ENCODE measurements at regions not wholly inside any gene's neighbourhood (a gene's known extent, or its start where the extent isn't known, plus 50 kb on each side); places are given as distances from the start of the nearest gene placed in this dataset.

DNA sequence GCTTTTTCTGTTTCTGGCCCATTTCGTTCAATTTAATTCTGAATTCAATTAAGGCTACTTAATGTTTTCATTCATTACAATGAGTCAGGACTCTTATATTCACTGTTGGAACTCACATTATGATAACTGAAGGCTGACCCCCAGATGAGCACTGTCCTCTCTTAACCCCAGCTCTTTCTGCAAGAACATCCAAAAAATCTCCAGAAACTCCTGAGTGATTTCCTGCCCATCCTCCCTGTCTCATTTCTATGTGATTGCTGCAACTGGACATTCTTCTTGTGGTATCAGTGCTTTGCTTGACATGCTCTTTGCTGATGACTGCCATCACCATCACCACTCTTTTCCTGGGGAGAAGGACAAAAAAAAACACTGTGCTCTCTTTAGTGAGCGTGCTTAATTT, 240.3 kb downstream of the SPRY2 start:
- no peak overlapping the region for H3K9ac ChIP-seq
- H4K20me1 ChIP-seq (ENCODE audit: insufficient read depth): no peaks in the 10 kb centered on the region
- no peaks in the 10 kb centered on the region for H3K4me1 ChIP-seq (ENCODE audit: low read depth, poor library complexity, severe bottlenecking)
- TF ChIP-seq, protein P1, sequence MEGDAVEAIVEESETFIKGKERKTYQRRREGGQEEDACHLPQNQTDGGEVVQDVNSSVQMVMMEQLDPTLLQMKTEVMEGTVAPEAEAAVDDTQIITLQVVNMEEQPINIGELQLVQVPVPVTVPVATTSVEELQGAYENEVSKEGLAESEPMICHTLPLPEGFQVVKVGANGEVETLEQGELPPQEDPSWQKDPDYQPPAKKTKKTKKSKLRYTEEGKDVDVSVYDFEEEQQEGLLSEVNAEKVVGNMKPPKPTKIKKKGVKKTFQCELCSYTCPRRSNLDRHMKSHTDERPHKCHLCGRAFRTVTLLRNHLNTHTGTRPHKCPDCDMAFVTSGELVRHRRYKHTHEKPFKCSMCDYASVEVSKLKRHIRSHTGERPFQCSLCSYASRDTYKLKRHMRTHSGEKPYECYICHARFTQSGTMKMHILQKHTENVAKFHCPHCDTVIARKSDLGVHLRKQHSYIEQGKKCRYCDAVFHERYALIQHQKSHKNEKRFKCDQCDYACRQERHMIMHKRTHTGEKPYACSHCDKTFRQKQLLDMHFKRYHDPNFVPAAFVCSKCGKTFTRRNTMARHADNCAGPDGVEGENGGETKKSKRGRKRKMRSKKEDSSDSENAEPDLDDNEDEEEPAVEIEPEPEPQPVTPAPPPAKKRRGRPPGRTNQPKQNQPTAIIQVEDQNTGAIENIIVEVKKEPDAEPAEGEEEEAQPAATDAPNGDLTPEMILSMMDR (conservative IDR thresholded peaks at IDR 0.05; ENCODE audit: low read depth, low read length): no peak
- no peak overlapping the region for H3K27ac ChIP-seq
- H3K36me3 ChIP-seq (ENCODE audit: insufficient read depth): no peaks in the 10 kb centered on the region
- no peaks in the 10 kb centered on the region for H3K27me3 ChIP-seq (ENCODE audit: insufficient read depth, low read depth)
- H3K79me2 ChIP-seq (ENCODE audit: insufficient read depth, low read depth): no peaks in the 10 kb centered on the region
- no peak overlapping the region for H2AFZ ChIP-seq (ENCODE audit: low read depth)
- no peak overlapping the region for H3K4me2 ChIP-seq
- H3K4me3 ChIP-seq (IDR thresholded peaks at IDR 0.05; ENCODE audit: insufficient read depth, low read depth, low read length): no peak overlapping the region

DNA sequence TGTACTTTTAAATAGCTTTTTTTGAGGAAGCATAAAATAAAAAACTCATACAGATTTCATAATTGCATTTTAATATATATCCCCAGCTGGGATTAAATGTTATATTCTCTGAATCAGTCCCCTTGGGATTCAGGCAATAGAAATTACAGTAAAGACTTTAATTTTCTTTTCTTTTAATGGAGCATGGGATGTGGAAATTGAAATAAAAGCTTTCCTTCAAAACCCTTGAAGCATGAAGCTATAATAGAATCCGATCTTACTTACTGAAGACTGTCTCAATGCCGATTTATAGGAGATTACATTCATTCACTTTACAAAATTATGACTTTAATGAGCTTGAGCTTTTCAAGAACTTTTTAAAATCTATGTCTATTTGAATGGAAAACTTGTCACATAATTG, 243.4 kb downstream of the SPRY2 start:
- H3K79me2 ChIP-seq (ENCODE audit: insufficient read depth, low read depth): no peaks in the 10 kb centered on the region
- H3K27ac ChIP-seq: no peak overlapping the region
- no peak overlapping the region for H2AFZ ChIP-seq (ENCODE audit: low read depth)
- no peaks in the 10 kb centered on the region for H3K27me3 ChIP-seq (ENCODE audit: insufficient read depth, low read depth)
- H4K20me1 ChIP-seq (ENCODE audit: insufficient read depth): no peaks in the 10 kb centered on the region
- TF ChIP-seq, protein P1 (conservative IDR thresholded peaks at IDR 0.05; ENCODE audit: low read depth, low read length): no peak
- H3K9ac ChIP-seq: no peak overlapping the region
- H3K4me2 ChIP-seq: no peak overlapping the region
- H3K4me1 ChIP-seq (ENCODE audit: low read depth, poor library complexity, severe bottlenecking): no peaks in the 10 kb centered on the region
- H3K4me3 ChIP-seq (IDR thresholded peaks at IDR 0.05; ENCODE audit: insufficient read depth, low read depth, low read length): no peak overlapping the region
- H3K36me3 ChIP-seq (ENCODE audit: insufficient read depth): no peaks in the 10 kb centered on the region

DNA sequence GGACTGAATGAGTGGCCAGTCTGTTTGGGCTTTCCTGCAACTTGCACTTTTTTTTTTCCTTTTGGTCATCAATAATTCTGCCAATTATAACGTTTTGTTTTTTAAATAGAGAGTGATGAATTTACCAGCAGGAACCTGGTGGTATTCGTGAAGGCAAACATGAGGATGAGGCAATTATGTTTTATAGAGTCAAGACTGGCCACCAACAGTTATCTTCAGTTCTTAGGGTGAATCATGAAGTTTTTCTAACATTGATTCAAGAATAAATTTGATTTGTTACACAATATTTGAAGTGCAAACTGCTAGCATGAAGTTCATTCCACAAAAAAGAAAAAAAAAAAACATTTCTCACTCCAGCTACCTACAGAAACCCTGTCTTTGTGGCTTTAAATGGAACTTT, 244.5 kb downstream of the SPRY2 start:
- Histone ChIP-seq H4K20me1 (ENCODE audit: insufficient read depth) (no peaks in the 10 kb centered on the region), H3K79me2 (ENCODE audit: insufficient read depth, low read depth) (no peaks in the 10 kb centered on the region), H2AFZ (ENCODE audit: low read depth) (no peak overlapping the region), H3K27me3 (ENCODE audit: insufficient read depth, low read depth) (no peaks in the 10 kb centered on the region), H3K9ac (no peak overlapping the region), H3K4me2 (no peak overlapping the region), H3K4me3 (IDR thresholded peaks at IDR 0.05; ENCODE audit: insufficient read depth, low read depth, low read length) (no peak overlapping the region), H3K36me3 (ENCODE audit: insufficient read depth) (no peaks in the 10 kb centered on the region), H3K27ac (no peak overlapping the region), H3K4me1 (ENCODE audit: low read depth, poor library complexity, severe bottlenecking) (no peaks in the 10 kb centered on the region)
- TF ChIP-seq, protein P1 (conservative IDR thresholded peaks at IDR 0.05; ENCODE audit: low read depth, low read length): no peak

DNA sequence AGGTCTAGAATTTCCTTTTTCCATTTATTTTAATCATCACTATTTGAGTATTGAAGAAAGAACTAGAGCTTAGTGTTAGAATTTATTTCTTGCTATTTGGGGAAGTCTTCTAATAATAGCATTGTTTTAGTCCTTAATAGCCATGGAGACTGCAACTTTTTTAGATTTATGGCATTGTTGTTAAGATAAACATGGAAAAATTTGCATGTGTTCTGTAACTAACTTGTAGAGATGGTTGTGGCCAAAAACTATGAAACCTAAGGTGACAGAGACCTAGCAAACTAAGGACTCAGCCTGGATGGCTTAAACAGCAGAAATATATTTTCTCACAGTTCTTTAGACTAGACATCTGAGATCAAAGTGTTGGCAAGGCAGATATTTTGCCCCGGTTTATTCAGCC, 246.4 kb downstream of the SPRY2 start:
- no peaks in the 10 kb centered on the region for H4K20me1 ChIP-seq (ENCODE audit: insufficient read depth)
- H3K4me1 ChIP-seq (ENCODE audit: low read depth, poor library complexity, severe bottlenecking): no peaks in the 10 kb centered on the region
- H3K4me3 ChIP-seq (IDR thresholded peaks at IDR 0.05; ENCODE audit: insufficient read depth, low read depth, low read length): no peak overlapping the region
- H2AFZ ChIP-seq (ENCODE audit: low read depth): no peak overlapping the region
- no peak overlapping the region for H3K4me2 ChIP-seq
- no peaks in the 10 kb centered on the region for H3K36me3 ChIP-seq (ENCODE audit: insufficient read depth)
- H3K27me3 ChIP-seq (ENCODE audit: insufficient read depth, low read depth): no peaks in the 10 kb centered on the region
- no peaks in the 10 kb centered on the region for H3K79me2 ChIP-seq (ENCODE audit: insufficient read depth, low read depth)
- TF ChIP-seq, protein P1 (conservative IDR thresholded peaks at IDR 0.05; ENCODE audit: low read depth, low read length): no peak
- no peak overlapping the region for H3K9ac ChIP-seq
- no peak overlapping the region for H3K27ac ChIP-seq

DNA sequence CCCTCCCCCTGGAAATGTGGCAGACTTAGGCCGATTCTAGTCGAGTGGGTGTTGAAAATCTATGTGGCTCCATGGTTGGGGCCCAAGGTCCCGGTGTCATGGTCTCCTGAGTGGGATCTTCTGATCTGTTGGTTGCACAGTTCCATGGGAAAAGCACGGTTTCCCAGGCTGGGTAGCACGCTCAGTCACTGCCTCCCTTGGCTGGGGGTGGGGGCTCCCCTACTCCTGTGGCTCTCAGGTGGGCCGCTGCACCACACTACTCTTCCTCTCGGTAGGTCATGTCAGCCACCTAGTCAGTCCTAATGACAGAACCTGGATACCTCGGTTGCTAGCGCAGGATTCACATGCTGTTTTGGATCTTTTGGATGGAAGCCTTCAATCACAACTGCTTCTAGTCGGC, 247.0 kb downstream of the SPRY2 start:
- H2AFZ ChIP-seq (ENCODE audit: low read depth): no peak overlapping the region
- H3K79me2 ChIP-seq (ENCODE audit: insufficient read depth, low read depth): no peaks in the 10 kb centered on the region
- no peak overlapping the region for H3K4me2 ChIP-seq
- H3K36me3 ChIP-seq (ENCODE audit: insufficient read depth): no peaks in the 10 kb centered on the region
- H4K20me1 ChIP-seq (ENCODE audit: insufficient read depth): no peaks in the 10 kb centered on the region
- H3K4me1 ChIP-seq (ENCODE audit: low read depth, poor library complexity, severe bottlenecking): no peaks in the 10 kb centered on the region
- H3K27ac ChIP-seq: no peak overlapping the region
- no peak overlapping the region for H3K4me3 ChIP-seq (IDR thresholded peaks at IDR 0.05; ENCODE audit: insufficient read depth, low read depth, low read length)
- H3K9ac ChIP-seq: no peak overlapping the region
- no peaks in the 10 kb centered on the region for H3K27me3 ChIP-seq (ENCODE audit: insufficient read depth, low read depth)
- TF ChIP-seq, protein P1 (conservative IDR thresholded peaks at IDR 0.05; ENCODE audit: low read depth, low read length): no peak
